ENCODE measurements at regions not wholly inside any gene's neighbourhood (a gene's known extent, or its start where the extent isn't known, plus 50 kb on each side); places are given as distances from the start of the nearest gene placed in this dataset.

GRCh38 chr11:92457250-92457649 is 232.6 kb downstream of the FAT3 start:
- TF ChIP-seq CTCF (IDR thresholded peaks at IDR 0.05) (no peak), POLR2A (IDR thresholded peaks at IDR 0.05) (no peak)
